Prostate gland (tissue), 2 donors: ENCODE measurements at regions not wholly inside any gene's neighbourhood (a gene's known extent, or its start where the extent isn't known, plus 50 kb on each side); places are given as distances from the start of the nearest gene placed in this dataset.

Source experiments
- CTCF ChIP-seq, 4 experiments: fragments of 200-600 bp in 2 of 4; fragments of 450-650 bp in 2 of 4; sonication (generic) in 2 of 4; IDR thresholded peaks; 1 replicate in 3 of 4; 2 replicates in 1 of 4; pipeline ENCODE4 v1.5.1; 2016 to 2019; ENCODE audit warnings: antibody characterized with exemption in 4 of 4, mild to moderate bottlenecking in 2 of 4, moderate library complexity in 2 of 4
- POLR2AphosphoS5 ChIP-seq: sonication (generic); formaldehyde crosslinking; IDR thresholded peaks from one replicate; pipeline ENCODE4 v1.6.1; 2017; ENCODE audit warnings: antibody characterized with exemption

- TF ChIP-seq POLR2AphosphoS5 = no peak
- TF ChIP-seq CTCF (IDR thresholded peaks at IDR 0.05) = no peak
Observed at GRCh38 chr1:21385022-21385421, 54.9 kb upstream of the NBPF3 start.
